Duodenal mucosa (tissue), 2 donors: ENCODE measurements at regions not wholly inside any gene's neighbourhood (a gene's known extent, or its start where the extent isn't known, plus 50 kb on each side); places are given as distances from the start of the nearest gene placed in this dataset.

ENCODE experiments used
- H3K27ac ChIP-seq: one replicate; pipeline ENCODE4 v1.7.0; 2013; ENCODE audit warnings: low read depth, low read length
- H3K27me3 ChIP-seq, 2 donors: one replicate each; pipeline ENCODE4 v1.7.0; 2013; ENCODE audit warnings: low read length in 2 of 2, control low read depth in 1 of 2; ENCODE audit not compliant: insufficient read depth in 2 of 2, control insufficient read depth in 1 of 2
- H3K36me3 ChIP-seq, 2 donors: one replicate each; pipeline ENCODE4 v1.7.0; 2013; ENCODE audit warnings: low read length in 2 of 2, control low read depth in 1 of 2; ENCODE audit not compliant: insufficient read depth in 2 of 2, control insufficient read depth in 1 of 2
- H3K4me1 ChIP-seq, 2 donors: one replicate each; pipeline ENCODE4 v1.7.0; 2013; ENCODE audit warnings: low read length in 2 of 2, control low read depth in 1 of 2; ENCODE audit not compliant: insufficient read depth in 2 of 2, control insufficient read depth in 1 of 2
- H3K4me3 ChIP-seq, 2 donors: one replicate each; pipeline ENCODE4 v1.7.0; 2013; ENCODE audit warnings: low read length in 2 of 2, low read depth in 1 of 2
- H3K9ac ChIP-seq, 2 donors: one replicate each; pipeline ENCODE4 v1.7.0; 2013; ENCODE audit warnings: low read length in 2 of 2, low read depth in 1 of 2
- H3K9me3 ChIP-seq, 2 donors: one replicate each; pipeline ENCODE4 v1.7.0; 2013; ENCODE audit warnings: low read length in 2 of 2, control low read depth in 1 of 2; ENCODE audit not compliant: control insufficient read depth in 1 of 2

DNA sequence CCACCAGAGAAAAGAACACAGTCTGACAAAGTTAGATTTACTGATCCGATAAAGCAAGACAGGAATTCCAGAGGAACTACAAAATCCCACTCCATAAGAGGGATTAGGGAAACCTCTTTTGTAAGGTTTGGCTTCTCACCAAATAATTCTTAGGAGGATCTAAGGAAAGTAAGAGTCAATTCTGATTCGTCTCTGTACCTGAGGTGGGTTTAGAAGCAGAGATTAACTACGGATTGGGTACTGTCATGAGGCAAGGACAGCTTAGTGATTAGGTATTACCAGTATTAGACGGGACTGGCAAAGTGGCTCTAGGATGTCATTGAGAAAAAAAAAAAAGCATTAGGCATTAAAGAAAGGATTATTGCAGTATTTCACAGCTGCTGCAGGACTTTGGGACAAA, 371.7 kb upstream of the BRINP3 start:
- H3K27ac ChIP-seq = no peak overlapping the region
- no peaks in the 10 kb centered on the region for H3K9me3 ChIP-seq
- H3K27me3 ChIP-seq = no peaks in the 10 kb centered on the region
- no peak overlapping the region for H3K9ac ChIP-seq
- no peaks in the 10 kb centered on the region for H3K4me1 ChIP-seq
- H3K36me3 ChIP-seq = no peaks in the 10 kb centered on the region
- no peak overlapping the region for H3K4me3 ChIP-seq

- no peak overlapping the region for H3K27ac ChIP-seq
- no peaks in the 10 kb centered on the region for H3K4me1 ChIP-seq
- H3K27me3 ChIP-seq = no peaks in the 10 kb centered on the region
- no peak overlapping the region for H3K4me3 ChIP-seq
- no peaks in the 10 kb centered on the region for H3K9me3 ChIP-seq
- H3K36me3 ChIP-seq = no peaks in the 10 kb centered on the region
- H3K9ac ChIP-seq = no peak overlapping the region
Observed at GRCh38 chr1:190852611-190853010, 374.9 kb upstream of the BRINP3 start.

- Histone ChIP-seq H3K4me3 (no peak overlapping the region), H3K27me3 (no peaks in the 10 kb centered on the region), H3K9me3 (no peaks in the 10 kb centered on the region), H3K36me3 (no peaks in the 10 kb centered on the region), H3K9ac (no peak overlapping the region), H3K4me1 (no peaks in the 10 kb centered on the region), H3K27ac (no peak overlapping the region)
Observed at GRCh38 chr1:190858140-190858539, 380.5 kb upstream of the BRINP3 start.

- H3K36me3 ChIP-seq = no peaks in the 10 kb centered on the region
- H3K4me1 ChIP-seq = no peaks in the 10 kb centered on the region
- no peak overlapping the region for H3K4me3 ChIP-seq
- H3K9ac ChIP-seq = no peak overlapping the region
- H3K27ac ChIP-seq = no peak overlapping the region
- no peaks in the 10 kb centered on the region for H3K9me3 ChIP-seq
- H3K27me3 ChIP-seq = no peaks in the 10 kb centered on the region
Observed at GRCh38 chr1:190864013-190864641, 386.5 kb upstream of the BRINP3 start.

GRCh38 chr1:190880352-190880751, 402.7 kb upstream of the BRINP3 start:
- Histone ChIP-seq H3K36me3 (no peaks in the 10 kb centered on the region), H3K27ac (no peak overlapping the region), H3K4me3 (no peak overlapping the region), H3K9ac (no peak overlapping the region), H3K9me3 (no peaks in the 10 kb centered on the region), H3K27me3 (no peaks in the 10 kb centered on the region), H3K4me1 (no peaks in the 10 kb centered on the region)

DNA sequence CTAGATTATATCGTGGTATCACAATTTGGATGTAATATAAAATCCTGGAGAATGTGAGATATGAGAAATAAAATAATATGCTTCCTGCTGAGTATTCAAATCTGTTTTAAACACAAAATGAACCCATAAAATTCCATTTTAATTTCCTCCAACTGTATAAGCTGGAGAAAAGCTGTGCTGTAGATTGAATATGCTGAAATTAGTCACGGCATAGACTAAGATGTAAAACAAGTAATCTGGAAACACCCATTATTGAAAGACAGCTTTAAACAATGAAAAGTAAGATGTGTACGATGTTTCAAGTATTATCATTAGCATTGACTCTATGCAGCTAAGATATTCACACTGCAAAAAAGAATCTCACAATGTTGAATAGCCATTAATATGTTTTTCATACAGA, 403.4 kb upstream of the BRINP3 start:
- H3K36me3 ChIP-seq = no peaks in the 10 kb centered on the region

GRCh38 chr1:190897233-190897632, 419.6 kb upstream of the BRINP3 start:
- Histone ChIP-seq H3K36me3 (no peaks in the 10 kb centered on the region), H3K27ac (no peak overlapping the region), H3K4me1 (no peaks in the 10 kb centered on the region), H3K27me3 (no peaks in the 10 kb centered on the region), H3K9me3 (no peaks in the 10 kb centered on the region), H3K9ac (no peak overlapping the region), H3K4me3 (no peak overlapping the region)

More for the DNA sequence above, 403.4 kb upstream of the BRINP3 start:
- no peaks in the 10 kb centered on the region for H3K9me3 ChIP-seq
- H3K9ac ChIP-seq = no peak overlapping the region
- H3K27ac ChIP-seq = no peak overlapping the region
- H3K4me3 ChIP-seq = no peak overlapping the region
- no peaks in the 10 kb centered on the region for H3K4me1 ChIP-seq
- H3K27me3 ChIP-seq = no peaks in the 10 kb centered on the region

GRCh38 chr1:190904091-190904695, 426.5 kb upstream of the BRINP3 start:
- Histone ChIP-seq H3K4me3 (no peak overlapping the region), H3K9me3 (peaks cover 0 to 1% of the 10 kb centered on the region in 2 donors), H3K9ac (no peak overlapping the region), H3K27me3 (no peaks in the 10 kb centered on the region), H3K36me3 (no peaks in the 10 kb centered on the region), H3K4me1 (no peaks in the 10 kb centered on the region), H3K27ac (no peak overlapping the region)

- Histone ChIP-seq H3K9me3 (peaks cover 0 to 1% of the 10 kb centered on the region in 2 donors), H3K27ac (no peak overlapping the region)
Observed at GRCh38 chr1:190906206-190906725, 428.6 kb upstream of the BRINP3 start.

GRCh38 chr1:190908246-190908645, 430.6 kb upstream of the BRINP3 start:
- Histone ChIP-seq H3K27me3 (no peaks in the 10 kb centered on the region), H3K4me3 (no peak overlapping the region), H3K9ac (no peak overlapping the region), H3K27ac (no peak overlapping the region), H3K4me1 (no peaks in the 10 kb centered on the region), H3K36me3 (no peaks in the 10 kb centered on the region), H3K9me3 (peaks cover 0 to 1% of the 10 kb centered on the region in 2 donors)

More at GRCh38 chr1:190906206-190906725, 428.6 kb upstream of the BRINP3 start:
- no peaks in the 10 kb centered on the region for H3K27me3 ChIP-seq
- H3K36me3 ChIP-seq = no peaks in the 10 kb centered on the region
- H3K4me3 ChIP-seq = no peak overlapping the region
- H3K4me1 ChIP-seq = no peaks in the 10 kb centered on the region
- no peak overlapping the region for H3K9ac ChIP-seq
